HEK293 (cell line): ENCODE measurements at regions not wholly inside any gene's neighbourhood (a gene's known extent, or its start where the extent isn't known, plus 50 kb on each side); places are given as distances from the start of the nearest gene placed in this dataset.

Experiments used
- BCL11A ChIP-seq: fragments of 450-650 bp; formaldehyde crosslinking; IDR thresholded peaks from 2 replicates; pipeline ENCODE4 v1.5.1; 2016; ENCODE audit warnings: low read depth, missing biosample characterization, missing genetic modification characterization
- MEIS1 ChIP-seq: sonication (generic); formaldehyde crosslinking; IDR thresholded peaks from 2 replicates; pipeline ENCODE4 v1.8.1; 2022; ENCODE audit warnings: missing genetic modification reagents, mild to moderate bottlenecking, borderline replicate concordance
- ZNF266 ChIP-seq: fragments of 450-650 bp; formaldehyde crosslinking; IDR thresholded peaks from 2 replicates; pipeline ENCODE4 v1.5.1; 2016; ENCODE audit warnings: missing biosample characterization, missing genetic modification characterization, low read depth
- ZNF302 ChIP-seq: fragments of 450-650 bp; formaldehyde crosslinking; IDR thresholded peaks from 2 replicates; pipeline ENCODE4 v1.5.1; 2016; ENCODE audit warnings: missing biosample characterization, missing genetic modification characterization, low read depth
- ZNF426 ChIP-seq: fragments of 450-650 bp; formaldehyde crosslinking; IDR thresholded peaks from 2 replicates; pipeline ENCODE4 v1.5.1; 2017; ENCODE audit warnings: missing biosample characterization, missing genetic modification characterization, mild to moderate bottlenecking, inconsistent platforms, moderate library complexity
- ZNF76 ChIP-seq: fragments of 450-650 bp; formaldehyde crosslinking; IDR thresholded peaks from 2 replicates; pipeline ENCODE4; 2016; ENCODE audit warnings: low read depth, missing biosample characterization, missing genetic modification characterization, borderline replicate concordance
- ZSCAN30 ChIP-seq: fragments of 450-650 bp; IDR thresholded peaks from 2 replicates; pipeline ENCODE4 v1.5.1; 2018; ENCODE audit warnings: missing biosample characterization, mild to moderate bottlenecking, missing genetic modification characterization, moderate library complexity
- TF ChIP-seq, protein P1 (sequence below): fragments of 450-650 bp; formaldehyde crosslinking; IDR thresholded peaks from 2 replicates; pipeline ENCODE4 v1.5.1; 2016; ENCODE audit warnings: missing biosample characterization, missing genetic modification characterization
- TF ChIP-seq, protein P2 (sequence below): fragments of 450-650 bp; formaldehyde crosslinking; IDR thresholded peaks from 2 replicates; pipeline ENCODE4 v1.5.1; 2016; ENCODE audit warnings: missing biosample characterization, missing genetic modification characterization

GRCh38 chr17:73899839-73900238 is 255.6 kb upstream of the SDK2 start:
- TF ChIP-seq, protein P1, sequence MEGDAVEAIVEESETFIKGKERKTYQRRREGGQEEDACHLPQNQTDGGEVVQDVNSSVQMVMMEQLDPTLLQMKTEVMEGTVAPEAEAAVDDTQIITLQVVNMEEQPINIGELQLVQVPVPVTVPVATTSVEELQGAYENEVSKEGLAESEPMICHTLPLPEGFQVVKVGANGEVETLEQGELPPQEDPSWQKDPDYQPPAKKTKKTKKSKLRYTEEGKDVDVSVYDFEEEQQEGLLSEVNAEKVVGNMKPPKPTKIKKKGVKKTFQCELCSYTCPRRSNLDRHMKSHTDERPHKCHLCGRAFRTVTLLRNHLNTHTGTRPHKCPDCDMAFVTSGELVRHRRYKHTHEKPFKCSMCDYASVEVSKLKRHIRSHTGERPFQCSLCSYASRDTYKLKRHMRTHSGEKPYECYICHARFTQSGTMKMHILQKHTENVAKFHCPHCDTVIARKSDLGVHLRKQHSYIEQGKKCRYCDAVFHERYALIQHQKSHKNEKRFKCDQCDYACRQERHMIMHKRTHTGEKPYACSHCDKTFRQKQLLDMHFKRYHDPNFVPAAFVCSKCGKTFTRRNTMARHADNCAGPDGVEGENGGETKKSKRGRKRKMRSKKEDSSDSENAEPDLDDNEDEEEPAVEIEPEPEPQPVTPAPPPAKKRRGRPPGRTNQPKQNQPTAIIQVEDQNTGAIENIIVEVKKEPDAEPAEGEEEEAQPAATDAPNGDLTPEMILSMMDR (tag by site-specific recombination), result no peak
- TF ChIP-seq ZSCAN30 (no peak), ZNF76 (tag by site-specific recombination) (no peak), MEIS1 (CRISPR knock-in tag) (no peak), ZNF266 (no peak), BCL11A (tag by site-specific recombination) (no peak), ZNF302 (no peak), ZNF426 (no peak)
- TF ChIP-seq, protein P2, sequence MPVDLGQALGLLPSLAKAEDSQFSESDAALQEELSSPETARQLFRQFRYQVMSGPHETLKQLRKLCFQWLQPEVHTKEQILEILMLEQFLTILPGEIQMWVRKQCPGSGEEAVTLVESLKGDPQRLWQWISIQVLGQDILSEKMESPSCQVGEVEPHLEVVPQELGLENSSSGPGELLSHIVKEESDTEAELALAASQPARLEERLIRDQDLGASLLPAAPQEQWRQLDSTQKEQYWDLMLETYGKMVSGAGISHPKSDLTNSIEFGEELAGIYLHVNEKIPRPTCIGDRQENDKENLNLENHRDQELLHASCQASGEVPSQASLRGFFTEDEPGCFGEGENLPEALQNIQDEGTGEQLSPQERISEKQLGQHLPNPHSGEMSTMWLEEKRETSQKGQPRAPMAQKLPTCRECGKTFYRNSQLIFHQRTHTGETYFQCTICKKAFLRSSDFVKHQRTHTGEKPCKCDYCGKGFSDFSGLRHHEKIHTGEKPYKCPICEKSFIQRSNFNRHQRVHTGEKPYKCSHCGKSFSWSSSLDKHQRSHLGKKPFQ (tag by site-specific recombination), result no peak
